ENCODE measurements at regions not wholly inside any gene's neighbourhood (a gene's known extent, or its start where the extent isn't known, plus 50 kb on each side); places are given as distances from the start of the nearest gene placed in this dataset.

- TF ChIP-seq POLR2A (IDR thresholded peaks at IDR 0.05): no peak
- TF ChIP-seq CTCF (IDR thresholded peaks at IDR 0.05): no peak
- TF ChIP-seq POLR2AphosphoS5 (IDR thresholded peaks at IDR 0.05; ENCODE audit: insufficient read depth in 1 of 2, low read depth in 1 of 2): peak in 1 of 2 donors; percentile 66
Measured at GRCh38 chr5:60519372-60519771, 180.6 kb downstream of the DEPDC1B start.
